GM19239 (cell line): ENCODE measurements at regions not wholly inside any gene's neighbourhood (a gene's known extent, or its start where the extent isn't known, plus 50 kb on each side); places are given as distances from the start of the nearest gene placed in this dataset.
A peak's percentile ranks its signal among the peaks of the same experiment; 100 is the strongest.

Experiments used
- DNase-seq: peaks from one replicate; pipeline ENCODE4 v3.0.0; 2011; ENCODE audit warnings: low spot score; ENCODE audit not compliant: insufficient read length
- FAIRE-seq: peaks from 2 replicates; lab custom pipeline; 2011; peaks lifted over from hg19 to GRCh38; lab: Jason Lieb, UNC

- no peak for FAIRE-seq
- DNase-seq = no peak
These were observed 188.4 kb upstream of the MAOA start for GRCh38 chrX:43467608-43468234.

DNA sequence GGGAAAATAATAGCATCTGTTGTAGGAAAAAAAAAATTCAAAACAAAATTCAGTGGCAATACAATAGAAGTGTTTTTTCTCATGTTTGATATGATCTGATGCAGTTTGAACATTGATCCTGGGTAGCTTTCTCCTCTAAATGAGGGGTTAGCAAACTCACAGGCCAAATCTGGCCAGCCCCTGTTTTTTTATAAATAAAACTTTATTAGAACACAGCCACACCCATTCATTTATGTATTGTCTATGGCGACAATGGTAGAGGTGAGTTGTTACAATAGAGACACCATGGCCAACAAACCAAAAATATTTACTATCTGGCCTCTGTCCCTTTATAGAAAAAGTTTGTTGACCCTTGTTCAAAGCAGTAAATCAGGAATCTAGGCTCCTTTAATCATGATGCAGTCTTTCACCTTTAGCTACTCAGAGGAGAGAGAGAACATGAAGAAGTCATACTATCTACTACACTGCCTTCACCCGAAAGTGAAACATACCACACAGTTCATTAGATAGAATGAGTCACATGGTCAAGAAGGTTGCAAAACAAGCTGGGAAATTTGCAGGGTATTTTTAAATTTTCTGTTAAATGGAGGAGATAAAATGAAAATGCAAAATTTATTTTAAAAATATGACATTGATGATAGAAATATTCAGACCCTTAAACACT is 186.6 kb upstream of the MAOA start:
- DNase-seq (no peak), FAIRE-seq (peak; percentile 68)

DNA sequence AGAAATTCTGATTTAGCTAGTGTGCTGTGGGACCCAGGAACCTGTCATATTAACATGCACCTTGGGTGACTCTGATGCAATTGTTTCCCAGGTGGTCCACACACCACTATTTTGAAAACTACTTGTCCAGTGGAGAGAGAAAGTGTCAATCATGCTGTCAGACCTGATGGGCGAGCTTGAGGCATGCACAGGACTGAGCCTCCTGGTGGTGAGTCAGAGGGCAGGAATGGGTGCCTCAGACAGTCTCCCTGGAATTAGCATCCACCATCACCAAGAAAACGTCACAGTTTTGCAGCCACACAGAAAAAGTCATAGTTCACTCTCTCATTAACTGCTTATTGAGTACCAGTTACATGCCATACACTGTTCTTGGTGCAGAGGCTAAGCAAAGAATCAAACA is 181.8 kb upstream of the MAOA start:
- FAIRE-seq (no peak), DNase-seq (no peak)

DNA sequence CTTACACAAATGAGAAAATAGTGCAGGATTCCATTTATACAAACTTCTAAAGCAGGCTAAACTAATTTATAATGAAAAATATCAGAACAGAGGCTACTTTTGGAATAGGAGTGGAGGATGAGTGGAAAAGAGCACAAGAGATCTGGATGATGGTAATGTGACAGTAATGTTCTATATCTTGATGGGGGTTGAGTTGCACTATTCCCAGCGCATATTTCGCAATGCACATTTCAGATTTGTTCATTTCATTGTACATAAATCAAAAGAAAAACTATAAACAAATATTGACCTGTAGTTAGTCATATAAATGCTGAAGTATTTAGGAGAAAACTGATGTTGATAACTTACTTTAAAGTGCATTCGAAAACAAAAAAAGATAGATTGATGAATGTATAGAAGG is 177.0 kb upstream of the MAOA start:
- FAIRE-seq (no peak), DNase-seq (no peak)

DNA sequence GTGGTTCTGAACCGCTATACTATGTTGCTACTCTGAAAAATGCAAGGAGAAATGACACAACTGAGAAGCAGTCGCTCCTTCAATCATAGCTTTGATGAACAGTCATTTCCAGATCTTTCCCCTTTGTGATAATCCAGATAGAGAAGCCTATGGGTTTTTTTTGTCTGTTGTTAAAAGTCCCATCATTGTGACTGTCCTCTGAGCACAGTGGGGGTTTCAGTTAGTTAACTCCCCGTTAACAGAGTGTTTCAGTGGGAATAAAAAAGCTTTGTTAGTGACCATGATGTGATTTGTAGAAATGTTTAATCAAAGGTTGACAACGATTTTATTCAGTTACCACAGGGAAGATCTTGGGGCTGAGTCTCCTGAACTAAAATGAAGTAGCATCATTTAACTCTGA is 176.2 kb upstream of the MAOA start:
- no peak for FAIRE-seq
- DNase-seq = no peak

DNA sequence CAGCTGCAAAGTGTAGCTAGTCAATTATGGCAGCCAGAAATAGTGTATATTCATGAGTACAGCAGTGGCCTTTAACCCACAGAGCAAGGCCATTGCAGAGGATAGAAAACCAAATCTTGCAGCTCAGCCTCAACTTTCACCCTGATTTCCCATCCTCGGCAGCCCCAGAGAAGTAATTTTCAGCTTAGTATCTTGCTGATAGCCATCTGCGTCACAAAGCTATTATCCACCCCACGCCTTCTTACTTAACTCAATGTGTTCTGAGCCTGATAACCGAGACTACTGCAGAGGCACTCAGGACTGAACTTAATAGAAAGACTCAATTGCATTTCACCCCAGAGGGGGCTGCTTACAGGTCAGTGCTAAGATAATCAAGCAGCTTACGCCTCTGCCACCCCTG is 174.5 kb upstream of the MAOA start:
- FAIRE-seq (no peak), DNase-seq (no peak)

GRCh38 chrX:43493756-43494155 is 162.3 kb upstream of the MAOA start:
- FAIRE-seq (no peak), DNase-seq (no peak)

GRCh38 chrX:43500246-43500645 is 155.9 kb upstream of the MAOA start:
- FAIRE-seq (no peak), DNase-seq (no peak)

DNA sequence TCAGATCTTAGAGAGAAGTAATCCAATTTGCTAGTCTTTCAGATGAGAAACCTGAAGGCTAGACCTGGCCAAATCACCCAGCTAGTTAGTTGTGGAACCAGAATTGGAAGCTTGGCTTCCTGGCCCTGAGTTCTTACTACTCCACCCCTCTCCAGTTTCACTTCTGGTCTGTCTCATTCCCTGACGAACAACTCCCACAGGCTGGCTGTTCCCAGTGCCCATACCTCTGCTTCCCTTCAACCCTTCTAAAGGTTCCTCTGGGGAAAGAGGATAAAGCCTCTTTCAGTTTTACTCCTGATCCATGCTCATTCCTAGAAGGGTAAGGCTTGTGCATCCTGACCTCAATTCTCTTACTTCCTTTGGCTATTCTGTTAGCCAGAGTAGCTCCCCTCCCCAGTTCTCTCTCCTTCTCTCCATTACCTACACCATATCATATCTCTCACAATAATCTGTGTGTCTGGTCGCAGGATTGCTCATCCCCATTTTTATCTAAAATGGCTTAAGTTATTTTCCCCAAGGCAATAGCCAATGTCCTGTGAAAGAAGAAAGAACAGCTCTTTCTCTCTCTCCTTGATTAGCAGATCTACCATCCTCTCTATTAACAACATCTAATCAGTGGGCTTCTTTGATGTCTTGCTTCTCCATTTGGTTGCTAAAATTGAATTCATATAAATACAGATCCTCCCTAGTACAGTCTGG is 155.0 kb upstream of the MAOA start:
- DNase-seq (no peak), FAIRE-seq (no peak)

- FAIRE-seq (no peak), DNase-seq (no peak)
These were observed 151.7 kb upstream of the MAOA start for GRCh38 chrX:43504394-43504793.

DNA sequence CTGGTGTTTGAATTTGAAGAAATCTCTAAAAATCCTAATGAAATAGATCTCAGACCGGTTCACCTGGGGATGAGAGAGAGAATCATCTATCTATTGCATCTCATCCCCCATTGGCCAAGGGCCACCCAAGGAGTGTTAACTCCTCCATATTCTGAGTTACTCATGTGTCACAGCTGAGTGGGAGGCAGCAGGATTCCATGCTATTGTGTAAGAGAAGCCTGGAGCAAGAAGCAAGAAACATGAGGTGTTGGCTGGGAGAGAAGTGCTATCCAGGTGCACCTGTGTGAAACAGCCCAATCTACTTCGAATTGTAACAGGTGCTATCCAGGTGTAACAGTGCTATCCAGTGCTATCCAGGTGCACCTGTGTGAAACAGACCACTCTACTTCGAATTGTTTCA is 150.3 kb upstream of the MAOA start:
- no peak for FAIRE-seq
- no peak for DNase-seq

DNA sequence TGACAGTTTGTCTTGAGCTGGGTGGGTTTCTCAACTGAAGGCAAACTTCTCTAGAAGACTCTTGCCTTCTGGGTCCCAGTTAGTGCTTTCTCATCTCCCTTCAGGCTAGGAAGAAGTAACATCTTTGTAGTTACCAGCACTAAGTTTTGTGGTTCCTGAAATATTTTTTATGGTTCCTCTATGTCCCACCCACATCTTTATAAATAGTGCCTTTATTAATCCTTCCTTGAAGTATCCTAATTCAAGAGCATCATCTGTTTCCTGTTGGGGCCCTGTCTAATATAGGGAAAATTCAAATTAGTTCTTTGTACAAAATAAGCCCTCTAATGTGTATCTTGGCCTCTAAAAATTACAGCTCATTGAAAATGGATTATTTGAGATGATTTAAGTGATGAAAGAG is 147.4 kb upstream of the MAOA start:
- no peak for DNase-seq
- FAIRE-seq = no peak

GRCh38 chrX:43510209-43510608 is 145.9 kb upstream of the MAOA start:
- no peak for DNase-seq

DNA sequence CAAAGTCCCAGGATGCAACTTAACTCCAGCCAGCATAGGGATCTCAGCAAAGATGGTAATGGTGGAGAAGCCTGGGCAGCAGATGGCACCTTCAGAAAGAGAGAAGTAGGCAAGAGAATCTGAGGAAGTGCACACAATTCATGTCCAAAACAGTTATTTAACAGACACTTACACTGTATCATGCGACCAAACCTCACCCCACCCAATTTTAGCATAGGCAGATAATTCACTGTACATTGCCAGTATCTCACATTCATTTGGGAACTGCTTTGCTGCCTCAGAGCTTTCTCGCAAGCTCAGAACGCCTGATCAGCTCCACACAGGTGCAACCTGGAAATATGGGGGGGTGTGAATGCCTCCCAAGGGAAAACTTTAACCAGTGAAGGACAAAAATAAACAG is 143.0 kb upstream of the MAOA start:
- DNase-seq = no peak
- no peak for FAIRE-seq

More at GRCh38 chrX:43510209-43510608, 145.9 kb upstream of the MAOA start:
- no peak for FAIRE-seq

DNA sequence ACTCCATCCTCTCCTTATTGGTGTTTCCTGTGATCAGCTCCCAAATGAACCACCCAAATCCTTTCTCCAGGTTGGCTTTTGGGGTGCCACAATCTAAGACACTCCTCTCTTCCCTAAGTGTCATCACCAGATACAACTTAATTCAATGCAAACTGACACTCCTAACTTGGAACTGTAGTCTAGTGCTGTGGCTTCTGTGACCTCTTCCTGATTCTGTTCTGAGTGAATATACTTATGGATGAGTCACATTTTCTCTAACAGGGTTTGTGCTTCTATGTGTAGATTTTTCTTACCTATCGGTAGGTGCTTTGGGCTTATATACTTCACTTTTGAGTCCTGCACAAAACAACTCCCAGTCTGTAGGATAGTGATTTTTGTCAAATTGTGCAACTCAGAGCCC is 141.3 kb upstream of the MAOA start:
- no peak for DNase-seq
- no peak for FAIRE-seq

- no peak for DNase-seq
- FAIRE-seq = peak; percentile 60
These were observed 133.5 kb upstream of the MAOA start for GRCh38 chrX:43522582-43522981.

GRCh38 chrX:43525901-43526610 is 130.0 kb upstream of the MAOA start:
- DNase-seq (no peak), FAIRE-seq (no peak)

DNA sequence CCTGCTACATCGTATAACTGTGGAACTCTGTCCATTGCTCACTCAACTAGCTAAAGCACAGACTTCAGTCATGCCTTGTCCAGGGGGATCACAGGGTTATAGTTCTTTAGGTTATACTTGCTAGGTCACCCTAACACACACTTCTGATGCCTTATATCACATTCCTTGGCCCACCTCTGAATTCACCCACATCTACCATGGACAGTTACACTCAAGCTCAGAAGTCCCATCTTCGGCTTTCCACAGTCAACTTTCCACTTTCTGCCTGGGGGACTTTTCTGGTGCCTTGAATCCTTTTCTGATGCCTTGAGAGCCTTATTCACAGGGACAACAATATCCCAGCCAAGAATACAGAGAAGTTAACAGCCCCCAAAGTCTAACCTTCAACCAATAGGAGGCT is 129.2 kb upstream of the MAOA start:
- DNase-seq (no peak), FAIRE-seq (no peak)

DNA sequence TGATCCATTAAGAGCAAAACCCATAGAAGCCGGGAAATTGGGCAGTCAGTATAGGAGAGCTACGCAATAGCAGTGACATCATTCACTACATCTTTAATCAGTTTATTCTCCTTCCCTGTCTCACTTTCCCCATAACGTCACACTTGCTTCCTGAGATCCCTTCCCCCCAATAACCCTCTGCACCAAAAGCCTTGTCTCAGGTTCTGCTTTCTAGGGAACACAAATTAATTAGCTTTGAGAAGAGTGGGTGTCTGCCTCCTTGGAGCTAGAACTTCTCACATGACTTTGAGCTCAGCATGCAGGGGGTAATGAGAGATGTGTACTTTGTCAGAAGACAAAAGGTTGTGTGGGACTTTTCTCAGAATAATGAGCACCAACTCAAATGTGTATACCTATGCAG is 128.3 kb upstream of the MAOA start:
- DNase-seq (no peak), FAIRE-seq (no peak)

GRCh38 chrX:43530837-43531236 is 125.3 kb upstream of the MAOA start:
- DNase-seq (no peak), FAIRE-seq (no peak)

DNA sequence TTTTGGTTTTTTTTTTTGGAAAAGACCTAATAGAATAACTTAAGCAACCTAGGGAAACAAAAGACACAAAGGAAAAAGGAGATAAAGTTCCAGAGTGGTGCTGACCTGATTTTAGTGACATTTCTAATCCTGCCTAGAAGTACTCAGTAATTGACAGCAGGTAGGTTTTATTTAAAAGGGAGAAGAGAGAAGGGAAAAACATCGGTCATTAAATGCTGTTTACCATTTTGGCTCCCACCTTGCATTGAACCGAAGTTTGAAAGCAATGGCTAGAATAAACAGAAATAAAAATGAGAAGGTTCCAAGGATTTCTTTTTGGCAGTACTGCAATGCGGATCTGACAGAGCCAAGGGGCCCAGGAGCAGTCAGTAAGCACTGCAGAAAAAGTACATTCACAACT is 115.8 kb upstream of the MAOA start:
- no peak for DNase-seq
- FAIRE-seq = no peak
